GM12872 (cell line): ENCODE measurements at regions not wholly inside any gene's neighbourhood (a gene's known extent, or its start where the extent isn't known, plus 50 kb on each side); places are given as distances from the start of the nearest gene placed in this dataset.

Experiments
- TF ChIP-seq, protein P1 (sequence below): IDR thresholded peaks from 3 replicates; pipeline ENCODE4 v1.5.1; 2011; ENCODE audit warnings: low read depth, mild to moderate bottlenecking, low read length, moderate library complexity; ENCODE audit not compliant: insufficient read depth

DNA sequence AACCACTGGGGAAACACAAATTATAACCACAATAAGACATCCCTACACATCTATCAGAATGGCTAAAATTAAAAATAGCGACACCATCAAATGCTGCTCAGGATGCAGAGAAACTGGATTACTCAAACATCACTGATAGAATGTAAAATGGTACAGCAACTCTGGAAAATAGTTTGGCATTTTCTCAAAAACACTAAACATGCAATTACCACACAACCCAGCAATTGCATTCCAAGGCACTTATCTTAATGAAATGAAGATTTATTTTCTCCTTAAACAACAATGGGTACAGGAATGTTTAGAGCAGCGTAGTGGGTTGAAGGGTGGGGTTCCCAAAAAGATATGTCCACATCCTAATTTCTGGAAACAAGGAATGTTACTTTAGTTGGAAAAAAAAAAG is 309.0 kb upstream of the PMFBP1 start:
- TF ChIP-seq, protein P1, sequence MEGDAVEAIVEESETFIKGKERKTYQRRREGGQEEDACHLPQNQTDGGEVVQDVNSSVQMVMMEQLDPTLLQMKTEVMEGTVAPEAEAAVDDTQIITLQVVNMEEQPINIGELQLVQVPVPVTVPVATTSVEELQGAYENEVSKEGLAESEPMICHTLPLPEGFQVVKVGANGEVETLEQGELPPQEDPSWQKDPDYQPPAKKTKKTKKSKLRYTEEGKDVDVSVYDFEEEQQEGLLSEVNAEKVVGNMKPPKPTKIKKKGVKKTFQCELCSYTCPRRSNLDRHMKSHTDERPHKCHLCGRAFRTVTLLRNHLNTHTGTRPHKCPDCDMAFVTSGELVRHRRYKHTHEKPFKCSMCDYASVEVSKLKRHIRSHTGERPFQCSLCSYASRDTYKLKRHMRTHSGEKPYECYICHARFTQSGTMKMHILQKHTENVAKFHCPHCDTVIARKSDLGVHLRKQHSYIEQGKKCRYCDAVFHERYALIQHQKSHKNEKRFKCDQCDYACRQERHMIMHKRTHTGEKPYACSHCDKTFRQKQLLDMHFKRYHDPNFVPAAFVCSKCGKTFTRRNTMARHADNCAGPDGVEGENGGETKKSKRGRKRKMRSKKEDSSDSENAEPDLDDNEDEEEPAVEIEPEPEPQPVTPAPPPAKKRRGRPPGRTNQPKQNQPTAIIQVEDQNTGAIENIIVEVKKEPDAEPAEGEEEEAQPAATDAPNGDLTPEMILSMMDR: no peak

DNA sequence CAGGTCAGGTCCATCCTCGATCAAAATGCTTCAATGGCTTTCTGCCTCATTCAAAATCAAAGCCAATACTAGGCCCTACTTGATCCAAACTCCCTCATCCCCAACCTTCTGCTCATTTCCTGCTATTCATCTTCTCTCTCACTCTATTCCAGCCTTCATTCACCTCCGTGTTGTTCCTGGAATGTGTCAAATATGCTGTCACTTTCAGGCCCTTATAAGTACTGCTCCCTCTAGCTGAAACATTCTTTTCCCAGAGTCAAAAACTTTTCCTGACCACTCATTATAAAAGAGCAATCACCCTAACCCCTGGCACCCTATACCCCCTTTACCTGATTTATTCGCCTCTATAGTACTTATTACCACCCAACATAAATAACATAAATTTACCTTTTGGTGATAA is 303.7 kb upstream of the PMFBP1 start:
- TF ChIP-seq, protein P1: no peak

DNA sequence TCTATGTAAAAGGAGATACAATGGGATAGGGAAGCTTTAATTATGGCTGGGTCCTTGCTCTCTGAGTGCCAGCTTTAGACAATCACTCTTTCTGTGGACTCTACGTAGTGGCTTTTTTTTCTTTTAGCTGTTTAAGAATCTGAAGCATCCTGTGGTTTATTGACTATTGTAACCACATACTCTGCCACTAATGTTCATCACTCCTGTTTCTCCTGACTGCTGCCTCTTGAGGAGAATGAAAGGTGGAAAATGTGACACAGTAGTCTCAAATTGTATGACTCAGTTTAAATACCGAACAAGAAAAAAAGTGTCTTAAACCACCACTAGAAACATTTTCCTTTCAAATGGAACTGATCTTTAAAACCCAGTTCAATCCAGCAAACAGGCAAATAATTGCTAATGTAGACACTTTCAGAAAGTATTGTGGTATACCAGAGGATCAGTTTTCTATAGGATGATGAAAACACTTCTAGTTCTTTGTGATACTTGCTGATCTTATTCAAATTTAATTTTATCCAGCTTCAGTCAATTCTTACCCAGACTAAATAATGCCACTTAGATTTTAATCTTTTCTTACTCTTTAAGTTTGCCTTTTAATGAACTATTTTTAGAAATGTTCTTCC is 302.7 kb upstream of the PMFBP1 start:
- TF ChIP-seq, protein P1: no peak

DNA sequence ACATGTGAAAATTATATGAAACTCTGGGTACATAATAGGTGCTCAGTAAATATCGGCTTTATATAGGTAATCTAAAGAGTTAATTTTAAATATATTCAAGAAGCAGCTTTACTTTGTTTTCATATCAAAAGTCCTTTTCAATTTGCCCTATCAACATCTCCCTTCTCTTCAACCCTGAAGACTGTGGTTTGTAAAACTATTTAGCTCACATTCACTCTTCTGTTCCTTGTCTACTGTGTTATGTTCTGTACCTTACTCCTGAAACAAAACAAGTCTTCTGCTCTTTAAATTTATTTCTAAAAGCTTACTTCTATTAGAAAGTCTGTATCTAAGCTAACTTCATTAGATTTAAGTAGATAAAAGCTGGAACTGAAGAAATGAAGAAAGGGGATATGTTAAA is 301.7 kb upstream of the PMFBP1 start:
- TF ChIP-seq, protein P1: no peak

DNA sequence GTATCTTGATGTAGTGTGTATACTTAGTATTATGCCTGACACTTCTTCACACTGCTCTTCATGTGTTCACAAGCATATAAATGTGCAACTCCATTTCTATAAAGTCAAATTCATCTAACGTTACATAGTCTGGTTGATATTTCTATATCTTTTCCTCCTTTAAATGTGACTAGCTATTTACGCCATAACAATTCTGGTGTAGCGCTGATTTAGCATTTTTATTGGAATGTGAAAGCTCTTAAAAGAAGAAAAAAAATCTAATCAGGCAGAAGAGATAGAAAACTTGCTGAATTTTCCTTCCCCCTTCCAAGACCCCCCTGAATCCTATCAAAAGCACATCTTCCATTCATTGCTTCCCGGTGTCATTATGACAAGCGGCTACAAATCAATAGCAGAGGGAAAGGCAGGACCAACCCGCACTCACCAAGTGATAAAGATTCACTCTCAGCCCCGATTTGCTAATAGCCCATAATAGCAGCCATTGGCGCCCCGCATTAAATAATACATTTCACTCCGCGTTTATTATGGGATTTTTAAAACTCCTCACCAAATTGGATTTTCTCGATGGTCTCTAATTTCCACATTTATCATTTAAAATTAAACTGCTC is 299.5 kb upstream of the PMFBP1 start:
- TF ChIP-seq, protein P1: no peak

DNA sequence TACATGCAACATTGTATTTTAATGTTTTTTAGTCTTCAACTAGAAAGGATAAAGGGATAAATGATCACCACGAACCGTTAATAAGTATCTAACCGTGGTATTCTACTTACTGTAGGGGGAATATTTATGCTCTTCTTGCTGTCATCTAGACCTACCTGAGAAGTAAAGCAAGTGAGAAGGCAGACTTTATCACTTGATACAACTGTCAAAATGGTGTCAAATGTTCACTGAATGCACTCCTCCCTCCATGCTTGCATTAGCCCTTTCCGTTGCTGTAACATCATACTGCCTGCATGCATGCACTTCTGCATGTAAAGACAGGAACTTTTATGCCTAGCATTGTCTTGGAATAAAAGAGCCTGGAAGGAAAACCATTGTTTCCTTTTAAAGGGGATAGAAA is 298.6 kb upstream of the PMFBP1 start:
- TF ChIP-seq, protein P1: no peak

DNA sequence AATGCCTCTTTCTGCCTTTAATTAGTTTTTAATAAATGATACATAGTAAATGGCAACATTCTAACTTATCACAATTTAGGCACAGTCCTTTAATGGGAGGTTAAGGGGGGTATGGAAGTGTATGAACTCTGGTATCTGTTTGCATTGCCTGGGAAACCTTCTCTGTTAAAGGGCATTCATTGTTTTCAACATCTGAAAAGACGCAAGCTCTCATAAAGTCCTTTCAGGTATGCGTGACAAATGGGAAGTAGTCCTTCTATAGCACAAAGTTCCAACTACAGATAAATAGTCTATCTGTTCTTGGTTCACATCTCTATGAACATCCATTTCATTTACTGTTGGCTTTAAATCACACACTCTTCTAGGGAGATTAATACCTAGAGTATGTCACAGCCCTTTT is 298.0 kb upstream of the PMFBP1 start:
- TF ChIP-seq, protein P1: no peak
